ENCODE measurements at regions not wholly inside any gene's neighbourhood (a gene's known extent, or its start where the extent isn't known, plus 50 kb on each side); places are given as distances from the start of the nearest gene placed in this dataset.

DNA sequence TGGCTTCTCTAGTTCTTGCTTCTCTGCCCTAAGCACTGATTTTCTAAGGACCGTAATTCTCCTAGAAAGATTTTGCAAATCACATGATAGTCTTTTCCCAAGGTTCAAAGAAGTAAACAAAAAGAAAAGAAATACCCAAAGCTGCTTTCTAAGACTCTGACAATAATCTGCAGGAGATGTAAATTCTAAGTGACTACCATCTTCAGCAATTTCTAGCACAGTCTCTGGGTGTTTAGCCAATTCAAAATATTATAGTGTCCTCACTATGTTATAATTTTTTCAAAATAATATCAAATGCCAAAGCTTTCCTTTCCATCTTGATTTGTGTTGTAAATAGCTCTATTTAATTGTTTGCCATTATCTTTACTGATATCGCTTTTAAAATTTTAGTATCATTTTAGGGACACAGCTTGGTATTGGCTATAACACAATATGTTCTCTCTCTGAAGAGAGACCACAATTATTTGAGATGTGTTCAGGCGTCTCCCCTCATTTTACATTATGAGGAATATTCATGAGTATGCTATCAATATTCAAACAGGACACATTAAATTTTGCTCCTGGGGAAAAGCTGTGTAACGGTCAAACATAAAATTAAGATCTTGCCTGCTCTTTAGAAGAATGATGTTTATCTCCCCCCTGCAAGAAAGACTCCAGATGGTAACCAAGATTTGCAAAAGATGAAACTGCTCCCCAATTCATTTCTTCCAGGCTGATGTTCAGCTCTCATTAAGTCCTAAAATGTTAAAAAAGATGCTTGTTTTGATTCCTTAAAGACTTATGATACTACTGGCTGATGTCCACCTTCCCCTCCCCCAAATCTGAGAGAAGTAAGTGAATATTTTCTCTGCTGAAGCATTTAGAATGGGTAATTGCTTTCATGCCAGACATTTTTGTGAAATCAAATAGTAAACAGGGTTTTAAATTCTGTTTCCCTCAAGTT is 191.9 kb upstream of the WDR11 start:
- TF ChIP-seq, protein P1, sequence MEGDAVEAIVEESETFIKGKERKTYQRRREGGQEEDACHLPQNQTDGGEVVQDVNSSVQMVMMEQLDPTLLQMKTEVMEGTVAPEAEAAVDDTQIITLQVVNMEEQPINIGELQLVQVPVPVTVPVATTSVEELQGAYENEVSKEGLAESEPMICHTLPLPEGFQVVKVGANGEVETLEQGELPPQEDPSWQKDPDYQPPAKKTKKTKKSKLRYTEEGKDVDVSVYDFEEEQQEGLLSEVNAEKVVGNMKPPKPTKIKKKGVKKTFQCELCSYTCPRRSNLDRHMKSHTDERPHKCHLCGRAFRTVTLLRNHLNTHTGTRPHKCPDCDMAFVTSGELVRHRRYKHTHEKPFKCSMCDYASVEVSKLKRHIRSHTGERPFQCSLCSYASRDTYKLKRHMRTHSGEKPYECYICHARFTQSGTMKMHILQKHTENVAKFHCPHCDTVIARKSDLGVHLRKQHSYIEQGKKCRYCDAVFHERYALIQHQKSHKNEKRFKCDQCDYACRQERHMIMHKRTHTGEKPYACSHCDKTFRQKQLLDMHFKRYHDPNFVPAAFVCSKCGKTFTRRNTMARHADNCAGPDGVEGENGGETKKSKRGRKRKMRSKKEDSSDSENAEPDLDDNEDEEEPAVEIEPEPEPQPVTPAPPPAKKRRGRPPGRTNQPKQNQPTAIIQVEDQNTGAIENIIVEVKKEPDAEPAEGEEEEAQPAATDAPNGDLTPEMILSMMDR (IDR thresholded peaks at IDR 0.05), result no peak
- no peak for TF ChIP-seq POLR2A (IDR thresholded peaks at IDR 0.05)

Measured in right lobe of liver (tissue), 4 donors.